HEK293 (cell line): ENCODE measurements at regions not wholly inside any gene's neighbourhood (a gene's known extent, or its start where the extent isn't known, plus 50 kb on each side); places are given as distances from the start of the nearest gene placed in this dataset.

Experiments used
- CTCF ChIP-seq: fragments of 450-650 bp; formaldehyde crosslinking; IDR thresholded peaks from 2 replicates; pipeline ENCODE4 v1.5.1; 2016; ENCODE audit warnings: missing biosample characterization, missing genetic modification characterization
- ZNF114 ChIP-seq: fragments of 450-650 bp; formaldehyde crosslinking; IDR thresholded peaks from 2 replicates; pipeline ENCODE4 v1.5.0; 2017; ENCODE audit warnings: missing biosample characterization, missing genetic modification characterization
- ZNF146 ChIP-seq: fragments of 450-650 bp; formaldehyde crosslinking; IDR thresholded peaks from 2 replicates; pipeline ENCODE4 v1.5.1; 2016; ENCODE audit warnings: missing biosample characterization, missing genetic modification characterization
- ZNF658 ChIP-seq: fragments of 450-650 bp; formaldehyde crosslinking; IDR thresholded peaks from 2 replicates; pipeline ENCODE4; 2016; ENCODE audit warnings: missing biosample characterization, missing genetic modification characterization

- TF ChIP-seq CTCF (tag by site-specific recombination) (no peak), ZNF658 (no peak), ZNF114 (tag by site-specific recombination) (no peak), ZNF146 (tag by site-specific recombination) (no peak)
Observed at GRCh38 chr6:16974704-16975359, 127.0 kb upstream of the STMND1 start.
